Vagina (tissue), 2 donors: ENCODE measurements at regions not wholly inside any gene's neighbourhood (a gene's known extent, or its start where the extent isn't known, plus 50 kb on each side); places are given as distances from the start of the nearest gene placed in this dataset.

Experiments
- DNase-seq, 2 donors: peaks; one replicate each; pipeline ENCODE4 v3.0.0-alpha.2; 2017; ENCODE audit errors: extremely low spot score in 2 of 2
- H3K27ac ChIP-seq: fragments of 200-600 bp; sonication (generic); one replicate; pipeline ENCODE4 v1.5.1; 2019
- H3K27me3 ChIP-seq: fragments of 200-600 bp; sonication (generic); one replicate; pipeline ENCODE4 v1.5.1; 2019
- H3K36me3 ChIP-seq, 2 donors: fragments of 200-600 bp; sonication (generic); one replicate each; pipeline ENCODE4 v1.5.1; 2017 to 2019
- H3K4me1 ChIP-seq: fragments of 200-600 bp; sonication (generic); one replicate; pipeline ENCODE4 v1.5.1; 2019
- H3K4me3 ChIP-seq, 2 donors: fragments of 200-600 bp; sonication (generic); 1 replicate in 1 of 2; 2 replicates in 1 of 2; pipeline ENCODE4 v1.5.1; 2016 to 2019
- H3K9me3 ChIP-seq: fragments of 200-600 bp; sonication (generic); one replicate; pipeline ENCODE4 v1.5.1; 2019
- CTCF ChIP-seq, 3 experiments: fragments of 450-650 bp in 2 of 3; fragments of 200-600 bp in 1 of 3; sonication (generic) in 1 of 3; IDR thresholded peaks; one replicate each; pipeline ENCODE4 v1.5.1; 2017 to 2019; ENCODE audit warnings: antibody characterized with exemption in 3 of 3, mild to moderate bottlenecking in 2 of 3, moderate library complexity in 2 of 3
- POLR2A ChIP-seq, 2 donors: fragments of 450-650 bp; IDR thresholded peaks; one replicate each; pipeline ENCODE4 v1.6.1; 2017; ENCODE audit warnings: antibody characterized with exemption in 2 of 2, mild to moderate bottlenecking in 2 of 2, moderate library complexity in 2 of 2
- POLR2AphosphoS5 ChIP-seq, 2 donors: sonication (generic); formaldehyde crosslinking; IDR thresholded peaks; one replicate each; pipeline ENCODE4 v1.9.0; 2017; ENCODE audit warnings: antibody characterized with exemption in 2 of 2, mild to moderate bottlenecking in 2 of 2, low read depth in 1 of 2; ENCODE audit not compliant: insufficient read depth in 1 of 2
- intact Hi-C: fragments of 100-400 bp; cut with DNase I; formaldehyde crosslinking; loops from one replicate; pipeline ENCODE4 v1.15.1; 2023

GRCh38 chr4:24202579-24202978 is 312.7 kb upstream of the PPARGC1A start:
- Histone ChIP-seq H3K27ac (no peak overlapping the region), H3K4me1 (no peaks in the 10 kb centered on the region), H3K4me3 (no peak overlapping the region), H3K27me3 (no peaks in the 10 kb centered on the region), H3K9me3 (no peaks in the 10 kb centered on the region), H3K36me3 (no peaks in the 10 kb centered on the region)
- intact Hi-C loops = no loop called here
- no peak for DNase-seq
- no peak for TF ChIP-seq POLR2A (IDR thresholded peaks at IDR 0.05)

GRCh38 chr4:24197955-24198354 is 308.1 kb upstream of the PPARGC1A start:
- Histone ChIP-seq H3K27ac (no peak overlapping the region), H3K9me3 (no peaks in the 10 kb centered on the region), H3K4me1 (no peaks in the 10 kb centered on the region), H3K4me3 (no peak overlapping the region), H3K36me3 (no peaks in the 10 kb centered on the region), H3K27me3 (no peaks in the 10 kb centered on the region)
- intact Hi-C loops = no loop called here
- DNase-seq = no peak
- TF ChIP-seq POLR2AphosphoS5 (IDR thresholded peaks at IDR 0.05; ENCODE audit: insufficient read depth in 1 of 2, low read depth in 1 of 2) = no peak
- TF ChIP-seq POLR2A (IDR thresholded peaks at IDR 0.05) = no peak
- no peak for TF ChIP-seq CTCF (IDR thresholded peaks at IDR 0.05)

- Histone ChIP-seq H3K9me3 (no peaks in the 10 kb centered on the region), H3K27ac (no peak overlapping the region), H3K4me1 (no peaks in the 10 kb centered on the region), H3K36me3 (no peaks in the 10 kb centered on the region), H3K27me3 (no peaks in the 10 kb centered on the region), H3K4me3 (no peak overlapping the region)
- no peak for DNase-seq
- intact Hi-C loops = no loop called here
- TF ChIP-seq CTCF (IDR thresholded peaks at IDR 0.05) = no peak
- TF ChIP-seq POLR2A (IDR thresholded peaks at IDR 0.05) = no peak
- no peak for TF ChIP-seq POLR2AphosphoS5 (IDR thresholded peaks at IDR 0.05; ENCODE audit: insufficient read depth in 1 of 2, low read depth in 1 of 2)
Observed at GRCh38 chr4:24196785-24197184, 306.9 kb upstream of the PPARGC1A start.

GRCh38 chr4:24195991-24196736 is 306.3 kb upstream of the PPARGC1A start:
- no peak overlapping the region for H3K4me3 ChIP-seq
- DNase-seq = no peak
- no peaks in the 10 kb centered on the region for H3K27me3 ChIP-seq
- H3K9me3 ChIP-seq = no peaks in the 10 kb centered on the region
- no peaks in the 10 kb centered on the region for H3K36me3 ChIP-seq
- TF ChIP-seq CTCF (IDR thresholded peaks at IDR 0.05) (no peak), POLR2A (IDR thresholded peaks at IDR 0.05) (no peak), POLR2AphosphoS5 (IDR thresholded peaks at IDR 0.05; ENCODE audit: insufficient read depth in 1 of 2, low read depth in 1 of 2) (no peak)
- intact Hi-C loops = no loop called here
- no peaks in the 10 kb centered on the region for H3K4me1 ChIP-seq
- no peak overlapping the region for H3K27ac ChIP-seq

GRCh38 chr4:24192018-24192641 is 302.3 kb upstream of the PPARGC1A start:
- no peaks in the 10 kb centered on the region for H3K4me1 ChIP-seq
- no peak overlapping the region for H3K4me3 ChIP-seq
- H3K36me3 ChIP-seq = no peaks in the 10 kb centered on the region
- H3K27ac ChIP-seq = no peak overlapping the region
- no peaks in the 10 kb centered on the region for H3K9me3 ChIP-seq
- no peak for TF ChIP-seq POLR2AphosphoS5 (IDR thresholded peaks at IDR 0.05; ENCODE audit: insufficient read depth in 1 of 2, low read depth in 1 of 2)
- TF ChIP-seq CTCF (IDR thresholded peaks at IDR 0.05) = no peak
- no peak for TF ChIP-seq POLR2A (IDR thresholded peaks at IDR 0.05)
- H3K27me3 ChIP-seq = no peaks in the 10 kb centered on the region
- no peak for DNase-seq
- intact Hi-C loops = no loop called here
